Liver (tissue), 3 donors: ENCODE measurements at regions not wholly inside any gene's neighbourhood (a gene's known extent, or its start where the extent isn't known, plus 50 kb on each side); places are given as distances from the start of the nearest gene placed in this dataset.

Experiments used
- EGR1 ChIP-seq, 2 donors: IDR thresholded peaks; 2 replicates each; pipeline ENCODE4 v1.6.1; 2016 to 2018; ENCODE audit warnings: antibody characterized with exemption in 2 of 2, low read depth in 2 of 2
- FOXA1 ChIP-seq: IDR thresholded peaks from 2 replicates; pipeline ENCODE4 v1.6.1; 2016; ENCODE audit warnings: antibody characterized with exemption
- FOXA2 ChIP-seq: IDR thresholded peaks from 2 replicates; pipeline ENCODE4 v1.6.1; 2016; ENCODE audit warnings: antibody characterized with exemption
- GABPA ChIP-seq, 2 donors: IDR thresholded peaks in 1 of 2; conservative IDR thresholded peaks in 1 of 2; 2 replicates each; pipeline ENCODE4 v1.6.1; 2016; ENCODE audit warnings: antibody characterized with exemption in 2 of 2, mild to moderate bottlenecking in 1 of 2, moderate library complexity in 1 of 2
- HNF4A ChIP-seq, 2 donors: conservative IDR thresholded peaks; 2 replicates each; pipeline ENCODE4 v1.6.1; 2016; ENCODE audit warnings: antibody characterized with exemption in 2 of 2, mild to moderate bottlenecking in 2 of 2
- JUND ChIP-seq, 2 donors: IDR thresholded peaks; 2 replicates each; pipeline ENCODE4 v1.6.1; 2016; ENCODE audit warnings: antibody characterized with exemption in 2 of 2
- RAD21 ChIP-seq, 2 donors: IDR thresholded peaks; 2 replicates each; pipeline ENCODE4 v1.6.1; 2016; ENCODE audit warnings: antibody characterized with exemption in 2 of 2, mild to moderate bottlenecking in 2 of 2
- SP1 ChIP-seq: IDR thresholded peaks from 2 replicates; pipeline ENCODE4 v1.6.1; 2018; ENCODE audit warnings: antibody characterized with exemption, mild to moderate bottlenecking
- TAF1 ChIP-seq: conservative IDR thresholded peaks from 2 replicates; pipeline ENCODE4 v1.6.1; 2016; ENCODE audit warnings: antibody characterized with exemption, mild to moderate bottlenecking
- YY1 ChIP-seq: IDR thresholded peaks from 2 replicates; pipeline ENCODE4 v1.6.1; 2016; ENCODE audit warnings: antibody characterized with exemption, mild to moderate bottlenecking
- TF ChIP-seq, protein P1 (sequence below): fragments of 150-350 bp; IDR thresholded peaks from 2 replicates; pipeline ENCODE4 v1.5.1; 2017; ENCODE audit warnings: improper control_type of control experiment, low read depth, low read length; ENCODE audit not compliant: missing input control
- TF ChIP-seq, protein P2 (sequence below): IDR thresholded peaks from 2 replicates; pipeline ENCODE4 v1.6.1; 2016; ENCODE audit warnings: antibody characterized with exemption
- TF ChIP-seq, protein P3 (sequence below): IDR thresholded peaks from 2 replicates; pipeline ENCODE4 v1.6.1; 2016; ENCODE audit warnings: antibody characterized with exemption, mild to moderate bottlenecking
- TF ChIP-seq, protein P4 (sequence below): IDR thresholded peaks from 2 replicates; pipeline ENCODE4 v1.6.1; 2016; ENCODE audit warnings: antibody characterized with exemption
- donor health status: healthy.
- donor health status: healthy.

DNA sequence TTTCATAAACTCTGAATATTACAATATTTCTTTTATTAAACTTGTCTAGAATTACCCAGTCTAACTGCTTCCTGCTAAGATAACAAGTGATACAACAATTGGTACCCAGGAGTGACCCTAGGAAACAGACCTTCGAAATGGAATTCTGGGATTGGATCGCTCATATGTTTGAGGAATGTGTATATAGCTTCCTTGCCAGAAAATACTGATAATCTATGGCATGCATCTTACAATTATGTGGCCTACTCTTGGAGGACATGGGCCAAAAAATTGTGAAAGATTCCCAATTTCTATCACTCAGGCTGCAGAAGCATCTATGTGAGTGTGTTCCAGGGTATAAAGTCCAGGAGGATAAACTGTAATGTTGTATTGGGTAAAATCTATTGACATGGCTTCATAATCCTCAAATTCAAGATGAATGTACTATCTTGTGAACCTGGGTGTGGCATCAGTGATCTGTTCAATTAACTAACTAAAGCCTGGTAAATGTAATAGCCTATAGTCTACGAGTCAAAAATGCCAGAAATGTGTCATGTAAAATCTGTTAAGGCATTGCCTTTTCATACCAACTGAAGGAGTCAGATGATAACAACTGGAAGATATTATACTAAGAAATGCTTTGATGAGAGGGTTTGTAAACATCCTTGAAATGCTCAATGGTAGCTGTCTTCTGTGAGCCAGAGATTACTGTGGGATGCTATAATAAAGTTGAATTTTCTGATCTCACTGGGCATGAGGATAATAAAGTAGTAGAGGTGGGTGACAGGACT, 1499.3 kb downstream of the PCDH7 start:
- TF ChIP-seq, protein P1, sequence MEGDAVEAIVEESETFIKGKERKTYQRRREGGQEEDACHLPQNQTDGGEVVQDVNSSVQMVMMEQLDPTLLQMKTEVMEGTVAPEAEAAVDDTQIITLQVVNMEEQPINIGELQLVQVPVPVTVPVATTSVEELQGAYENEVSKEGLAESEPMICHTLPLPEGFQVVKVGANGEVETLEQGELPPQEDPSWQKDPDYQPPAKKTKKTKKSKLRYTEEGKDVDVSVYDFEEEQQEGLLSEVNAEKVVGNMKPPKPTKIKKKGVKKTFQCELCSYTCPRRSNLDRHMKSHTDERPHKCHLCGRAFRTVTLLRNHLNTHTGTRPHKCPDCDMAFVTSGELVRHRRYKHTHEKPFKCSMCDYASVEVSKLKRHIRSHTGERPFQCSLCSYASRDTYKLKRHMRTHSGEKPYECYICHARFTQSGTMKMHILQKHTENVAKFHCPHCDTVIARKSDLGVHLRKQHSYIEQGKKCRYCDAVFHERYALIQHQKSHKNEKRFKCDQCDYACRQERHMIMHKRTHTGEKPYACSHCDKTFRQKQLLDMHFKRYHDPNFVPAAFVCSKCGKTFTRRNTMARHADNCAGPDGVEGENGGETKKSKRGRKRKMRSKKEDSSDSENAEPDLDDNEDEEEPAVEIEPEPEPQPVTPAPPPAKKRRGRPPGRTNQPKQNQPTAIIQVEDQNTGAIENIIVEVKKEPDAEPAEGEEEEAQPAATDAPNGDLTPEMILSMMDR: no peak
- no peak for TF ChIP-seq SP1
- no peak for TF ChIP-seq TAF1
- TF ChIP-seq, protein P2, sequence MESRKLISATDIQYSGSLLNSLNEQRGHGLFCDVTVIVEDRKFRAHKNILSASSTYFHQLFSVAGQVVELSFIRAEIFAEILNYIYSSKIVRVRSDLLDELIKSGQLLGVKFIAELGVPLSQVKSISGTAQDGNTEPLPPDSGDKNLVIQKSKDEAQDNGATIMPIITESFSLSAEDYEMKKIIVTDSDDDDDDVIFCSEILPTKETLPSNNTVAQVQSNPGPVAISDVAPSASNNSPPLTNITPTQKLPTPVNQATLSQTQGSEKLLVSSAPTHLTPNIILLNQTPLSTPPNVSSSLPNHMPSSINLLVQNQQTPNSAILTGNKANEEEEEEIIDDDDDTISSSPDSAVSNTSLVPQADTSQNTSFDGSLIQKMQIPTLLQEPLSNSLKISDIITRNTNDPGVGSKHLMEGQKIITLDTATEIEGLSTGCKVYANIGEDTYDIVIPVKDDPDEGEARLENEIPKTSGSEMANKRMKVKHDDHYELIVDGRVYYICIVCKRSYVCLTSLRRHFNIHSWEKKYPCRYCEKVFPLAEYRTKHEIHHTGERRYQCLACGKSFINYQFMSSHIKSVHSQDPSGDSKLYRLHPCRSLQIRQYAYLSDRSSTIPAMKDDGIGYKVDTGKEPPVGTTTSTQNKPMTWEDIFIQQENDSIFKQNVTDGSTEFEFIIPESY: no peak
- TF ChIP-seq GABPA (IDR thresholded peaks at IDR 0.05 in 1 of 2, conservative IDR thresholded peaks at IDR 0.05 in 1 of 2): no peak
- no peak for TF ChIP-seq YY1
- TF ChIP-seq, protein P3, sequence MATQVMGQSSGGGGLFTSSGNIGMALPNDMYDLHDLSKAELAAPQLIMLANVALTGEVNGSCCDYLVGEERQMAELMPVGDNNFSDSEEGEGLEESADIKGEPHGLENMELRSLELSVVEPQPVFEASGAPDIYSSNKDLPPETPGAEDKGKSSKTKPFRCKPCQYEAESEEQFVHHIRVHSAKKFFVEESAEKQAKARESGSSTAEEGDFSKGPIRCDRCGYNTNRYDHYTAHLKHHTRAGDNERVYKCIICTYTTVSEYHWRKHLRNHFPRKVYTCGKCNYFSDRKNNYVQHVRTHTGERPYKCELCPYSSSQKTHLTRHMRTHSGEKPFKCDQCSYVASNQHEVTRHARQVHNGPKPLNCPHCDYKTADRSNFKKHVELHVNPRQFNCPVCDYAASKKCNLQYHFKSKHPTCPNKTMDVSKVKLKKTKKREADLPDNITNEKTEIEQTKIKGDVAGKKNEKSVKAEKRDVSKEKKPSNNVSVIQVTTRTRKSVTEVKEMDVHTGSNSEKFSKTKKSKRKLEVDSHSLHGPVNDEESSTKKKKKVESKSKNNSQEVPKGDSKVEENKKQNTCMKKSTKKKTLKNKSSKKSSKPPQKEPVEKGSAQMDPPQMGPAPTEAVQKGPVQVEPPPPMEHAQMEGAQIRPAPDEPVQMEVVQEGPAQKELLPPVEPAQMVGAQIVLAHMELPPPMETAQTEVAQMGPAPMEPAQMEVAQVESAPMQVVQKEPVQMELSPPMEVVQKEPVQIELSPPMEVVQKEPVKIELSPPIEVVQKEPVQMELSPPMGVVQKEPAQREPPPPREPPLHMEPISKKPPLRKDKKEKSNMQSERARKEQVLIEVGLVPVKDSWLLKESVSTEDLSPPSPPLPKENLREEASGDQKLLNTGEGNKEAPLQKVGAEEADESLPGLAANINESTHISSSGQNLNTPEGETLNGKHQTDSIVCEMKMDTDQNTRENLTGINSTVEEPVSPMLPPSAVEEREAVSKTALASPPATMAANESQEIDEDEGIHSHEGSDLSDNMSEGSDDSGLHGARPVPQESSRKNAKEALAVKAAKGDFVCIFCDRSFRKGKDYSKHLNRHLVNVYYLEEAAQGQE: no peak
- no peak for TF ChIP-seq EGR1 (IDR thresholded peaks at IDR 0.05; ENCODE audit: low read depth in 2 of 2)
- no peak for TF ChIP-seq JUND (IDR thresholded peaks at IDR 0.05)
- TF ChIP-seq RAD21 (IDR thresholded peaks at IDR 0.05): no peak
- no peak for TF ChIP-seq HNF4A (conservative IDR thresholded peaks at IDR 0.05)
- no peak for TF ChIP-seq FOXA1
- no peak for TF ChIP-seq FOXA2
- TF ChIP-seq, protein P4, sequence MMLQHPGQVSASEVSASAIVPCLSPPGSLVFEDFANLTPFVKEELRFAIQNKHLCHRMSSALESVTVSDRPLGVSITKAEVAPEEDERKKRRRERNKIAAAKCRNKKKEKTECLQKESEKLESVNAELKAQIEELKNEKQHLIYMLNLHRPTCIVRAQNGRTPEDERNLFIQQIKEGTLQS: no peak
